ENCODE measurements at regions not wholly inside any gene's neighbourhood (a gene's known extent, or its start where the extent isn't known, plus 50 kb on each side); places are given as distances from the start of the nearest gene placed in this dataset.

- WGBS (ENCODE audit: insufficient coverage), result no CpG with 5 or more reads among the region's 1 CpG
- ChIA-PET CTCF (interaction anchor here in 1 of 2 donors (0.6 kb wide), 1 partner anchor 238 kb away, joined by 4 read pairs; no protein-coding TSS in a partner anchor), POLR2A (no interaction called here)
- Histone ChIP-seq H3K36me3 (ENCODE audit: control insufficient read depth in 2 of 2, extremely low read depth in 1 of 2, insufficient read depth in 1 of 2, low read length in 1 of 2) (no peaks in the 10 kb centered on the region), H3K27ac (ENCODE audit: low read length) (no peak overlapping the region), H3K4me1 (ENCODE audit: control insufficient read depth in 1 of 2, extremely low read depth in 1 of 2, insufficient read depth in 2 of 2, low read length in 2 of 2) (no peaks in the 10 kb centered on the region), H3K4me3 (ENCODE audit: control insufficient read depth in 1 of 2, extremely low read depth in 1 of 2, low read length in 1 of 2) (no peak overlapping the region), H3K27me3 (replicated peaks in 1 of 2; ENCODE audit: control insufficient read depth in 2 of 2, extremely low read depth in 1 of 2, insufficient read depth in 2 of 2, low read length in 1 of 2) (no peaks in the 10 kb centered on the region), H3K9me3 (no peaks in the 10 kb centered on the region)
- no peak for ATAC-seq (replicated peaks in 1 of 4)
- no peak for DNase-seq
- peaks cover 4 to 10% (median 4%) of the 10 kb centered on the region in 3 donors for H3K4me1 Mint-ChIP-seq
- no peak overlapping the region for H3K27ac Mint-ChIP-seq
- peaks cover 0 to 5% (median 0%) of the 10 kb centered on the region in 3 donors for H3K9me3 Mint-ChIP-seq
- peaks cover 0 to 6% of the 10 kb centered on the region in 2 donors for H3K27me3 Mint-ChIP-seq
- H3K4me3 Mint-ChIP-seq, result no peak overlapping the region
- no peaks in the 10 kb centered on the region for H3K36me3 Mint-ChIP-seq
Observed at GRCh38 chr9:109945573-109945972, 165.6 kb downstream of the PALM2AKAP2 start.

- DNase-seq (no peak), ATAC-seq (replicated peaks in 1 of 4) (no peak)
- H3K36me3 ChIP-seq (ENCODE audit: control insufficient read depth in 2 of 2, extremely low read depth in 1 of 2, insufficient read depth in 1 of 2, low read length in 1 of 2), result no peaks in the 10 kb centered on the region
- H3K27ac ChIP-seq (ENCODE audit: low read length), result no peak overlapping the region
- no peaks in the 10 kb centered on the region for H3K27me3 ChIP-seq (replicated peaks in 1 of 2; ENCODE audit: control insufficient read depth in 2 of 2, extremely low read depth in 1 of 2, insufficient read depth in 2 of 2, low read length in 1 of 2)
- ChIA-PET CTCF (no interaction called here), POLR2A (no interaction called here)
- no CpG with 5 or more reads among the region's 1 CpG for WGBS (ENCODE audit: insufficient coverage)
- Mint-ChIP-seq H3K27ac (no peak overlapping the region), H3K36me3 (no peaks in the 10 kb centered on the region), H3K4me1 (peaks cover 17 to 27% (median 24%) of the 10 kb centered on the region in 3 donors), H3K9me3 (peaks cover 0 to 4% (median 0%) of the 10 kb centered on the region in 3 donors), H3K27me3 (peaks cover 0 to 4% of the 10 kb centered on the region in 2 donors), H3K4me3 (no peak overlapping the region)
- peaks cover 6 to 8% of the 10 kb centered on the region in 2 experiments for H3K4me1 ChIP-seq (ENCODE audit: control insufficient read depth in 1 of 2, extremely low read depth in 1 of 2, insufficient read depth in 2 of 2, low read length in 2 of 2)
- no peak overlapping the region for H3K4me3 ChIP-seq (ENCODE audit: control insufficient read depth in 1 of 2, extremely low read depth in 1 of 2, low read length in 1 of 2)
- H3K9me3 ChIP-seq, result no peaks in the 10 kb centered on the region
Observed at GRCh38 chr9:109948453-109948852, 168.5 kb downstream of the PALM2AKAP2 start.

GRCh38 chr9:109950710-109951443 is 170.9 kb downstream of the PALM2AKAP2 start:
- Histone ChIP-seq H3K4me3 (ENCODE audit: control insufficient read depth in 1 of 2, extremely low read depth in 1 of 2, low read length in 1 of 2) (no peak overlapping the region), H3K27ac (ENCODE audit: low read length) (no peak overlapping the region), H3K9me3 (no peaks in the 10 kb centered on the region), H3K4me1 (ENCODE audit: control insufficient read depth in 1 of 2, extremely low read depth in 1 of 2, insufficient read depth in 2 of 2, low read length in 2 of 2) (peaks cover 6 to 8% of the 10 kb centered on the region in 2 experiments), H3K27me3 (replicated peaks in 1 of 2; ENCODE audit: control insufficient read depth in 2 of 2, extremely low read depth in 1 of 2, insufficient read depth in 2 of 2, low read length in 1 of 2) (no peaks in the 10 kb centered on the region), H3K36me3 (ENCODE audit: control insufficient read depth in 2 of 2, extremely low read depth in 1 of 2, insufficient read depth in 1 of 2, low read length in 1 of 2) (no peaks in the 10 kb centered on the region)
- DNase-seq (no peak), ATAC-seq (replicated peaks in 1 of 4) (peak; percentile 36 to 76 (median 67))
- H3K27ac Mint-ChIP-seq, result peak overlapping the region; percentile 65 to 81
- no peaks in the 10 kb centered on the region for H3K9me3 Mint-ChIP-seq
- no peaks in the 10 kb centered on the region for H3K27me3 Mint-ChIP-seq
- POLR2A ChIA-PET, result interaction anchor here (0.6 kb wide), 2 partner anchors 14 to 16 kb away, joined by 3 read pairs; no protein-coding TSS in a partner anchor
- no peaks in the 10 kb centered on the region for H3K36me3 Mint-ChIP-seq
- H3K4me3 Mint-ChIP-seq, result peak overlapping the region in 1 of 3 donors; percentile 33
- WGBS (ENCODE audit: insufficient coverage), result 32% methylated on average over 5 of the region's 7 CpGs
- peaks cover 17 to 27% (median 21%) of the 10 kb centered on the region in 3 donors for H3K4me1 Mint-ChIP-seq
- CTCF ChIA-PET, result interaction anchor here in 1 of 2 donors (0.5 kb wide), 1 partner anchor 34 kb away, joined by 3 read pairs; no protein-coding TSS in a partner anchor

DNA sequence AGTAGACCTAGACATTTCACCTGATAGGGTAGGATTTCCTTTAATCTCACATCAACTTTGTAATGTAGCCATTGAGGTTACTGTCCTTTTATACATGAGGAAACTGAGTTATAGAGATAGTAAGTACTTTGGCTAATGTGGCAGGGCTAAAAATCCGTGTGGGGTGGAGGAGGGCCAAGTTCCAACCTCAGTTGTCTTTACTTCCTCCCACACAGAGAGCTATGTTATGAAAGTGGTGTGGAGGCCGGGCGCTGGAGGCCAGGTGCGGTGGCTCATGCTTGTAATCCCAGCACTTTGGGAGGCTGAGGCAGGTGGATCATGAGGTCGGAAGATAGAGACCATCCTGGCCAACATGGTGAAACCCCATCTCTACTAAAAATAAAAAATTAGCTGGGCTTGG is 173.3 kb downstream of the PALM2AKAP2 start:
- no peak for DNase-seq
- no peaks in the 10 kb centered on the region for H3K36me3 ChIP-seq (ENCODE audit: control insufficient read depth in 2 of 2, extremely low read depth in 1 of 2, insufficient read depth in 1 of 2, low read length in 1 of 2)
- Mint-ChIP-seq H3K27me3 (no peaks in the 10 kb centered on the region), H3K27ac (no peak overlapping the region), H3K36me3 (no peaks in the 10 kb centered on the region), H3K9me3 (no peaks in the 10 kb centered on the region), H3K4me3 (no peak overlapping the region), H3K4me1 (peaks cover 17 to 31% (median 31%) of the 10 kb centered on the region in 3 donors)
- H3K27me3 ChIP-seq (replicated peaks in 1 of 2; ENCODE audit: control insufficient read depth in 2 of 2, extremely low read depth in 1 of 2, insufficient read depth in 2 of 2, low read length in 1 of 2), result no peaks in the 10 kb centered on the region
- no peaks in the 10 kb centered on the region for H3K9me3 ChIP-seq
- H3K27ac ChIP-seq (ENCODE audit: low read length), result no peak overlapping the region
- ChIA-PET CTCF (interaction anchor here (0.7 kb wide), 2 partner anchors 48 to 102 kb away, joined by 6 read pairs; no protein-coding TSS in a partner anchor), POLR2A (no interaction called here)
- WGBS (ENCODE audit: insufficient coverage), result no CpG with 5 or more reads among the region's 5 CpGs
- peaks cover 6 to 11% of the 10 kb centered on the region in 2 experiments for H3K4me1 ChIP-seq (ENCODE audit: control insufficient read depth in 1 of 2, extremely low read depth in 1 of 2, insufficient read depth in 2 of 2, low read length in 2 of 2)
- no peak overlapping the region for H3K4me3 ChIP-seq (ENCODE audit: control insufficient read depth in 1 of 2, extremely low read depth in 1 of 2, low read length in 1 of 2)
- no peak for ATAC-seq (replicated peaks in 1 of 4)

GRCh38 chr9:109953813-109954497 is 174.0 kb downstream of the PALM2AKAP2 start:
- ChIA-PET POLR2A (no interaction called here), CTCF (interaction anchor here (0.7 kb wide), 2 partner anchors 49 to 102 kb away, joined by 6 read pairs; no protein-coding TSS in a partner anchor)
- Mint-ChIP-seq H3K4me3 (no peak overlapping the region), H3K4me1 (peaks cover 17 to 36% (median 31%) of the 10 kb centered on the region in 3 donors), H3K27me3 (no peaks in the 10 kb centered on the region), H3K27ac (no peak overlapping the region), H3K36me3 (no peaks in the 10 kb centered on the region), H3K9me3 (no peaks in the 10 kb centered on the region)
- no peaks in the 10 kb centered on the region for H3K9me3 ChIP-seq
- no peak overlapping the region for H3K4me3 ChIP-seq (ENCODE audit: control insufficient read depth in 1 of 2, extremely low read depth in 1 of 2, low read length in 1 of 2)
- H3K4me1 ChIP-seq (ENCODE audit: control insufficient read depth in 1 of 2, extremely low read depth in 1 of 2, insufficient read depth in 2 of 2, low read length in 2 of 2), result peaks cover 6 to 11% of the 10 kb centered on the region in 2 experiments
- H3K27me3 ChIP-seq (replicated peaks in 1 of 2; ENCODE audit: control insufficient read depth in 2 of 2, extremely low read depth in 1 of 2, insufficient read depth in 2 of 2, low read length in 1 of 2), result no peaks in the 10 kb centered on the region
- WGBS (ENCODE audit: insufficient coverage), result no CpG with 5 or more reads among the region's 3 CpGs
- no peak for DNase-seq
- H3K36me3 ChIP-seq (ENCODE audit: control insufficient read depth in 2 of 2, extremely low read depth in 1 of 2, insufficient read depth in 1 of 2, low read length in 1 of 2), result no peaks in the 10 kb centered on the region
- ATAC-seq (replicated peaks in 1 of 4), result no peak
- no peak overlapping the region for H3K27ac ChIP-seq (ENCODE audit: low read length)

DNA sequence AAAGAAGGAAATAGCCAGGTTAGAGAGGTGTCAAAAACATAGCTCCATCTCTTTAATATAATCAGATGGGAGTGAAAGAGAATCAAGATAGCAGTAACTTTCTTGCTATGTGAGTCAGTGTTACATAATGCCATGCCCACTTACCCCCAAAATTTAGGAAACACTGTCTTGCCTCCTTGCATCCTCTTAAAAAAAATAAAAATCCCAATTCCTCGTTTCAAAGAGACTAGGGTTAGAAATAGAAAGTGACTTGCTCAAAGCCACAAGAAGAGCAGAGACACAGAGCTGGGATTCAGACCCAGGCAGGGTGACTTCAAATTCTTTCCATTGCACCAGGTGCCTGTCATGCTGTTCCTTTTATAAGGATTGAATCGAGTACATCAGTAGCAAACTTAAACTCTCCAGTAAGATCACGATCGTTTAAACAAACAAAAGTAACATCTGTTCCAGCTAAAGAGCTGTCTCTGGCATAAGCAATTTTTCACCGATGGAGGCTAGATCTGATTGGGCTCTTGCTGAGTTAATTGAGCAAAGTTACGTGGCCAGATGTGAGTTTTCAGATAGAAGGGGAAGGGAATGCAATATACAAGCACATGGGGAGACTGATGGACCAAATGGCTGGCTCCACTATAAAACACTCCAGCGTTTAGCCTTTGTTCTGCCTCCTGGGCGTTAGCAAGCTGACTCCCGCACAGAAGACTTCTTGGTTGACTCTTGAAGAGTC is 176.9 kb downstream of the PALM2AKAP2 start:
- peaks cover 7 to 13% of the 10 kb centered on the region in 2 experiments for H3K4me1 ChIP-seq (ENCODE audit: control insufficient read depth in 1 of 2, extremely low read depth in 1 of 2, insufficient read depth in 2 of 2, low read length in 2 of 2)
- Mint-ChIP-seq H3K36me3 (no peaks in the 10 kb centered on the region), H3K4me3 (no peak overlapping the region), H3K4me1 (peaks cover 10 to 34% (median 23%) of the 10 kb centered on the region in 3 donors), H3K27ac (no peak overlapping the region), H3K27me3 (no peaks in the 10 kb centered on the region), H3K9me3 (no peaks in the 10 kb centered on the region)
- H3K27ac ChIP-seq (ENCODE audit: low read length), result no peak overlapping the region
- peaks cover 0 to 3% of the 10 kb centered on the region in 2 experiments for H3K27me3 ChIP-seq (replicated peaks in 1 of 2; ENCODE audit: control insufficient read depth in 2 of 2, extremely low read depth in 1 of 2, insufficient read depth in 2 of 2, low read length in 1 of 2)
- ATAC-seq (replicated peaks in 1 of 4) (no peak), DNase-seq (no peak)
- WGBS (ENCODE audit: insufficient coverage), result 77% methylated on average over 5 of the region's 9 CpGs
- no peak overlapping the region for H3K4me3 ChIP-seq (ENCODE audit: control insufficient read depth in 1 of 2, extremely low read depth in 1 of 2, low read length in 1 of 2)
- no peaks in the 10 kb centered on the region for H3K36me3 ChIP-seq (ENCODE audit: control insufficient read depth in 2 of 2, extremely low read depth in 1 of 2, insufficient read depth in 1 of 2, low read length in 1 of 2)
- no peaks in the 10 kb centered on the region for H3K9me3 ChIP-seq
- CTCF ChIA-PET, result no interaction called here
- POLR2A ChIA-PET, result no interaction called here
